Liver (tissue), 8 donors: ENCODE measurements at regions not wholly inside any gene's neighbourhood (a gene's known extent, or its start where the extent isn't known, plus 50 kb on each side); places are given as distances from the start of the nearest gene placed in this dataset.

Experiments used
- DNase-seq: peaks from one replicate; pipeline ENCODE4 v3.0.0-alpha.2; 2017; ENCODE audit warnings: low spot score
- H3K27ac ChIP-seq, 2 donors: one replicate each; pipeline ENCODE4 v1.7.0; 2013; ENCODE audit warnings: inconsistent platforms in 2 of 2, low read length in 2 of 2, control low read depth in 1 of 2, low read depth in 1 of 2, mild to moderate bottlenecking in 1 of 2
- H3K27me3 ChIP-seq, 4 donors: one replicate each; pipeline versions ENCODE4 v1.6.1 to v1.7.0; 2013; ENCODE audit warnings: low read length in 3 of 4, inconsistent platforms in 1 of 4, mild to moderate bottlenecking in 1 of 4, moderate library complexity in 1 of 4; ENCODE audit not compliant: control insufficient read depth in 4 of 4, insufficient read depth in 4 of 4
- H3K36me3 ChIP-seq, 4 donors: one replicate each; pipeline versions ENCODE4 v1.6.1 to v1.7.0; 2013; ENCODE audit warnings: low read length in 3 of 4, mild to moderate bottlenecking in 3 of 4, low read depth in 1 of 4, moderate library complexity in 1 of 4; ENCODE audit not compliant: control insufficient read depth in 4 of 4, insufficient read depth in 3 of 4
- H3K4me1 ChIP-seq, 4 donors: one replicate each; pipeline versions ENCODE4 v1.6.1 to v1.7.0; 2013; ENCODE audit warnings: low read length in 3 of 4, mild to moderate bottlenecking in 3 of 4, moderate library complexity in 1 of 4; ENCODE audit not compliant: control insufficient read depth in 4 of 4, insufficient read depth in 4 of 4
- H3K4me3 ChIP-seq, 3 donors: one replicate each; pipeline versions ENCODE4 v1.6.1 to v1.7.0; 2013; ENCODE audit warnings: low read length in 3 of 3, control low read depth in 1 of 3, low read depth in 1 of 3, mild to moderate bottlenecking in 1 of 3
- H3K9ac ChIP-seq, 2 donors: one replicate each; pipeline ENCODE4 v1.7.0; 2013; ENCODE audit warnings: low read length in 2 of 2, mild to moderate bottlenecking in 2 of 2, moderate library complexity in 2 of 2, control low read depth in 1 of 2, low read depth in 1 of 2
- H3K9me3 ChIP-seq, 4 donors: one replicate each; pipeline versions ENCODE4 v1.6.1 to v1.7.0; 2013; ENCODE audit warnings: low read length in 3 of 4; ENCODE audit not compliant: control insufficient read depth in 4 of 4
- ATF3 ChIP-seq: IDR thresholded peaks from 2 replicates; pipeline ENCODE4 v1.6.1; 2016; ENCODE audit warnings: antibody characterized with exemption
- CTCF ChIP-seq: fragments of 150-350 bp; IDR thresholded peaks from 2 replicates; pipeline ENCODE4 v1.5.1; 2017; ENCODE audit warnings: improper control_type of control experiment, low read depth, low read length; ENCODE audit not compliant: missing input control
- EGR1 ChIP-seq, 2 donors: IDR thresholded peaks; 2 replicates each; pipeline ENCODE4 v1.6.1; 2016 to 2018; ENCODE audit warnings: antibody characterized with exemption in 2 of 2, low read depth in 2 of 2
- FOXA1 ChIP-seq: IDR thresholded peaks from 2 replicates; pipeline ENCODE4 v1.6.1; 2016; ENCODE audit warnings: antibody characterized with exemption
- FOXA2 ChIP-seq: IDR thresholded peaks from 2 replicates; pipeline ENCODE4 v1.6.1; 2016; ENCODE audit warnings: antibody characterized with exemption
- HNF4A ChIP-seq, 2 donors: conservative IDR thresholded peaks; 2 replicates each; pipeline ENCODE4 v1.6.1; 2016; ENCODE audit warnings: antibody characterized with exemption in 2 of 2, mild to moderate bottlenecking in 2 of 2
- HNF4G ChIP-seq: IDR thresholded peaks from 2 replicates; pipeline ENCODE4 v1.6.1; 2016; ENCODE audit warnings: antibody characterized with exemption
- JUND ChIP-seq, 2 donors: IDR thresholded peaks; 2 replicates each; pipeline ENCODE4 v1.6.1; 2016; ENCODE audit warnings: antibody characterized with exemption in 2 of 2
- MAX ChIP-seq: IDR thresholded peaks from 2 replicates; pipeline ENCODE4 v1.6.1; 2016; ENCODE audit warnings: antibody characterized with exemption
- NR2F2 ChIP-seq: IDR thresholded peaks from 2 replicates; pipeline ENCODE4 v1.6.1; 2016; ENCODE audit warnings: antibody characterized with exemption
- REST ChIP-seq: IDR thresholded peaks from 2 replicates; pipeline ENCODE4 v1.6.1; 2016; ENCODE audit warnings: antibody characterized with exemption, mild to moderate bottlenecking
- RXRA ChIP-seq, 2 donors: IDR thresholded peaks; 2 replicates each; pipeline ENCODE4 v1.6.1; 2017 to 2018; ENCODE audit warnings: antibody characterized with exemption in 2 of 2, mild to moderate bottlenecking in 1 of 2
- SP1 ChIP-seq: IDR thresholded peaks from 2 replicates; pipeline ENCODE4 v1.6.1; 2018; ENCODE audit warnings: antibody characterized with exemption, mild to moderate bottlenecking
- TAF1 ChIP-seq: conservative IDR thresholded peaks from 2 replicates; pipeline ENCODE4 v1.6.1; 2016; ENCODE audit warnings: antibody characterized with exemption, mild to moderate bottlenecking
- YY1 ChIP-seq: IDR thresholded peaks from 2 replicates; pipeline ENCODE4 v1.6.1; 2016; ENCODE audit warnings: antibody characterized with exemption, mild to moderate bottlenecking
- WGBS: extraction: QIAGEN DNeasy Blood & Tissue Kit; methylation state at CpG from one replicate; pipeline ENCODE4 v1.1.7; 2013; 5-methylcytosine and 5-hydroxymethylcytosine counted together
- donor health status: healthy.
- donor health status: healthy.
- donor health status: healthy.
- donor health status: healthy.
- donor health status: healthy.

- Histone ChIP-seq H3K27me3 (no peaks in the 10 kb centered on the region), H3K9ac (no peak overlapping the region), H3K9me3 (no peaks in the 10 kb centered on the region), H3K27ac (no peak overlapping the region), H3K4me3 (no peak overlapping the region), H3K36me3 (no peaks in the 10 kb centered on the region), H3K4me1 (no peaks in the 10 kb centered on the region)
- no peak for DNase-seq
- no peak for TF ChIP-seq CTCF
- TF ChIP-seq JUND (IDR thresholded peaks at IDR 0.05) = peak in 1 of 2 donors; percentile 29
- 73% methylated on average over 4 of the region's 4 CpGs for WGBS
These were observed 151.2 kb upstream of the CDIN1 start for GRCh38 chr15:36428102-36428845.

GRCh38 chr15:36429707-36430106 is 149.7 kb upstream of the CDIN1 start:
- Histone ChIP-seq H3K9me3 (no peaks in the 10 kb centered on the region), H3K9ac (no peak overlapping the region), H3K27ac (no peak overlapping the region), H3K36me3 (no peaks in the 10 kb centered on the region), H3K27me3 (no peaks in the 10 kb centered on the region), H3K4me1 (no peaks in the 10 kb centered on the region), H3K4me3 (no peak overlapping the region)
- no peak for DNase-seq
- no peak for TF ChIP-seq YY1
- no peak for TF ChIP-seq FOXA1
- no peak for TF ChIP-seq EGR1 (IDR thresholded peaks at IDR 0.05; ENCODE audit: low read depth in 2 of 2)
- no peak for TF ChIP-seq RXRA (IDR thresholded peaks at IDR 0.05)
- TF ChIP-seq REST = no peak
- 82% methylated on average over 2 of the region's 2 CpGs for WGBS

- Histone ChIP-seq H3K27me3 (no peaks in the 10 kb centered on the region), H3K9ac (no peak overlapping the region), H3K36me3 (no peaks in the 10 kb centered on the region), H3K4me3 (no peak overlapping the region), H3K9me3 (no peaks in the 10 kb centered on the region), H3K4me1 (no peaks in the 10 kb centered on the region), H3K27ac (no peak overlapping the region)
- TF ChIP-seq JUND (IDR thresholded peaks at IDR 0.05) (no peak), HNF4A (conservative IDR thresholded peaks at IDR 0.05) (no peak), FOXA1 (no peak), NR2F2 (no peak), RXRA (IDR thresholded peaks at IDR 0.05) (no peak), YY1 (no peak), MAX (no peak), TAF1 (no peak), EGR1 (IDR thresholded peaks at IDR 0.05; ENCODE audit: low read depth in 2 of 2) (no peak), REST (no peak), CTCF (no peak), HNF4G (no peak), SP1 (no peak), ATF3 (no peak), FOXA2 (no peak)
- DNase-seq = no peak
- 86% methylated on average over 1 of the region's 1 CpG for WGBS
These were observed 149.1 kb upstream of the CDIN1 start for GRCh38 chr15:36430280-36430679.
